HL-60 (cell line): ENCODE measurements at regions not wholly inside any gene's neighbourhood (a gene's known extent, or its start where the extent isn't known, plus 50 kb on each side); places are given as distances from the start of the nearest gene placed in this dataset.

Experiments
- CTCF ChIP-seq: IDR thresholded peaks from one replicate; pipeline ENCODE4 v1.5.1; 2011; ENCODE audit warnings: low read length, control low read depth, inconsistent platforms; ENCODE audit not compliant: insufficient read depth
- POLR2AphosphoS5 ChIP-seq: IDR thresholded peaks from 2 replicates; pipeline ENCODE4 v1.6.1; 2012; ENCODE audit warnings: low read depth

GRCh38 chr2:199627417-199627816 is 169.7 kb upstream of the SATB2 start:
- TF ChIP-seq CTCF: no peak
- TF ChIP-seq POLR2AphosphoS5: no peak
